Left forelimb (tissue), 1 donor: ENCODE measurements at regions not wholly inside any gene's neighbourhood (a gene's known extent, or its start where the extent isn't known, plus 50 kb on each side); places are given as distances from the start of the nearest gene placed in this dataset.
"Not testable (repeated sequence)": the region's sequence is repeated elsewhere in the genome, so short reads cannot be mapped to it uniquely, and the experiment has no call there.

Experiments used
- DNase-seq: peaks from one replicate; pipeline ENCODE4 v3.0.0-alpha.2; 2018; ENCODE audit warnings: low spot score

DNA sequence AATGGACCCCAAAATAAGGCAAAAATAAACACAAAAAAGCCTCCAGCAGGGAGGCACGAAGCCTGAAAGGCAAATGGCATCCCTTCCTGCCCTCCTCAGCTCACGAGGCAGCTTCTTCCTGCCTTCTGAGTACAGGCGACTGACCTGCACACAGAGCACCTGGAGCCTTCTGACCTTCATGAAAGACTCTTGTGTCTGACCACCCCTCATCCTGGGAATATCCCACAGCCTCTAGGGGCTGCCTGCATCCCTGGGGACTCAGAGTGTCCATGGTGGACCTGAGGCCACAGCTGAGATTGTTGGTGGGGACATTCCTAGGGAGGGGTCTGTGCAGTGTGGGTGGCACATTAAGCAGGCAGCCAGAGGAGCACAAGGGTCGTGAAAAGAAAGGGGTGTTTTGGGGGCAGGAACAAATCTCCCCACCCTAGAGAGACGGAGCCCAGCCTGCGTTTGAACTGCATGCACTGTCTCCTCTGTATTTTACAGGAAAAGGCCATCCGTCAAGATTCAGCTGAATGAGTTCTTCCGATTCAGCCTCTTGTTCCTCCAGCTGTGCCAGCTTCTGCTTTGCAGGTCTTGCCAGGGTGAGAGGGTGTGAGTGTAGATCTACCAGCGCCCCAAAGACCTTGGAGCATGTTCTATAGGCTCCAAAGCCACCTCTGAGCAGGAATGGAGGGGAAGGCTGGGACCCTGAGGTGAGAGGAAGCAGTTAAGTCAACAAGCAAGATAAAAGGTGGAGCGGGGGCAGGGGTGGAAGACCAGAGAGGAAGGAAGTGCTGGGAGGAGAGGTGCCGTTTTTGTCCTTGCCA lies 80.4 kb upstream of the MEF2A start:
- peak; percentile 57 for DNase-seq

DNA sequence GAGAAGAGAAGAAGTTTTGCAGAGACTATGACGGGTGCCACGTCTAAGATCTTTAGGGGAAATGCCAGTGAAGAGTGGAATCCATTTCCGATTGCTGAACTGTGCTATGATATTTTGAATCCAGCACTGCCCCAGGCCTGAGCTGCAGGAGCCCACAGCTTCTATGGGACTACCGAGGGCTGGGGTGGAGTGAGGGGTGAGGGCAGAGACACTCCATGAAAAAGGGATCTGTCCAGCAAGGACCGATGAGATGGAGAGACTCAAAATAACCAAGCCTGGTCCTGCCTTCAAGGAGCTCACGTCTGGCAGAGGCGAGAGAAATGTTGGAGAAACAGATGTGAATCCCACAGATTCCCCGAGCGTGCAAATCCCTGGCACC lies 79.8 kb upstream of the MEF2A start:
- DNase-seq, result no peak

DNA sequence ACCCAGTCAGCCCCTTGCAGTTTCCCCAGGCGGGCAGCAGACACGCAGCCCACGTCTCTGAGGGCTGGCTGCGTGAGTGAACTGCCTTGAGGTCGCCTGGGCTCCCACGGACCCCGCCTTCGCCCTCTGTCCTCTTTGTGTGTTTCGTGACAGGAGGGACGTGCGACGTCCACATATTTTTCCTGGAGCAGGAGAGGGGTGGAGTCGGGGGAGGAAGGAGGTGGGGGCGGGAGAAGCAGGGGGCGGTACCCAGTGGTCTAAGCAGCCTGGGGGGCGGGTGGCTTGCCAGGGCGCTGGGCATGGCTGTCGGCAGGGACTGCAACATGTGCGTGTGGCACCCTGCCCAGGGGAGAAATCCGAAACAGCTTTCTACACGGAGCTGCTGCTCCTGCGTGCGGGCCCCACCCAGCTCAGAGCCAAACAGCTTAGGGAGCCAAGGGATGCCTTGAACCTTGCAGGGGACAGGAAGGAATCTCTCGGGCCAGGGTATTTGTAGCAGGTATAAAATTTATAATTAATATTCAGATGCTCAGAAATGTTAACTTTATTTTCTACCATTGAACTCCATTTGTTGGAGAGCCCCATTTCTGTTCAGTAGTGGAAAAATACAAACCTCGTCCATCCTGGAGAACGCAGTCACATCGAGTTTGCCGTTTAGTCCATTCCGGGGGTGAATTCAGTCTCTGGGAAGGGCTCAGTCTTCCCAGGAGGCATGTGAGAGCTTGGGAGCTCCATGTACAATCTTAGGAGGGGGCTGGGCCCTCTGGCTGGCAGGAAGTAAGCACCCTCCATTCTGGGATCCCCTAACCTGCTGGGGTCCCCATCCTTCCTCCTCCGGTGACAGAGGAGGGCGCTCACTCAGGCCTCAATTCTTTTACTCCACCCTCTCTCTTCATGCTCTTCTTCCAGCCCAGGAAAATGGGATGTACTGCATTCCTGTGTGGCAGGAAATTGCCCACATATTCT lies 79.1 kb upstream of the MEF2A start:
- peak; percentile 87 for DNase-seq

DNA sequence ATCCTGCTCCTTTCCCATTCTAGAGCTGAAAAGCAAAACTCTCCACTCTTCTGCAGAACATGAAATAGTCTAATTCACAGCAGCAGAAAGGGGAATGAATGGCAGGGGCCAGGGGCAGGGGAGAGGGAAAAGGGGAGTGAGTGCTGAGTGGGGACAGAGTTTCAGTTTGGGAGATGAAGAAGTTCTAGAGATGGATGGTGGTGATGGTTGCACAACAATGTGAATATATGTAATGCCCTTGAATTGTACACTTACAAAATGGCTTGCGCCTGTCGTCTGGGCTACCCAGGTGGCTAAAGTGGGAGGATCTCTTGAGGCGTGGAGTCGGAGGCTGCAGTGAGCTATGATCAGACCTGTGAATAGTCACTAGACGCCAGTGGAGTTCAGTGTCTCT lies 78.5 kb upstream of the MEF2A start:
- peak; percentile 15 for DNase-seq

DNA sequence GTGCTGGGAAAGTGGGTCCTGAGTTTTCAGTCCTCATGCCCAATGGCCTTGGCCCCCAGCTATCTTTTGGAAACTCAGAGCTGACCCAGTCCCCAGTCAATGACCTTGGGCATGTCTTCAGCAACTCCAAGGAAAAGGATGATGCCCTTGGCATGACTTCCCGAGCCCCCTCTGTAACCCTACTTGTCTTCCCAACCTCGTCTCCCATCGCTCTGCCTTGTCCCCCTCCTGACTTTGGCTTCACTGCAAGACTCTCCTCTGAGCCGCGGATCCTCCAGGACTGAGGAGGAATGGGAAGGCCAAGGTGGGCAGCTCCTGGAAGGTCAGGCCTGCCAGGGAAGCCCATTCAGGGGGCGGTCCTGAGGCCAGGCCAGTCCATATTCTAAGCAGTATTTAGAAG lies 73.5 kb upstream of the MEF2A start:
- no peak for DNase-seq

DNA sequence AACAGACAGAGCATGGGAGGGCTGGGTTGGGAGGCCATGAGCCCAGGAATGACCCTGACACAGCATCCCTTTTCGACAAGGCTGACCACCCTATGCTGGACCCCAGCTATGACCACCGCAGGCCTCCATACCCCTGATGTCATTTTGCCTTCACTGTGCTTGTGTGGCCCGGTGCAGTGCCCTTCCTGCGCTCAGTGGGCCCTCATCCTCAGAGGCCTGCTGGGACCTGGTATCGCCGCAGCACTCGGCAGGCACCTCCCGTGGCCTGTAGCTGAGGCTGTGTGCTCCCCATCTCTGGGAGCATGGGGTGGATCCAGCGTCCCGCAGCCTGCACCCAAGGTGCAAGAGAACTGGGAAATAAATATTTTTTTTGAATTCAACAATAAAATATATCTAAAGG lies 73.1 kb upstream of the MEF2A start:
- DNase-seq, result no peak

DNA sequence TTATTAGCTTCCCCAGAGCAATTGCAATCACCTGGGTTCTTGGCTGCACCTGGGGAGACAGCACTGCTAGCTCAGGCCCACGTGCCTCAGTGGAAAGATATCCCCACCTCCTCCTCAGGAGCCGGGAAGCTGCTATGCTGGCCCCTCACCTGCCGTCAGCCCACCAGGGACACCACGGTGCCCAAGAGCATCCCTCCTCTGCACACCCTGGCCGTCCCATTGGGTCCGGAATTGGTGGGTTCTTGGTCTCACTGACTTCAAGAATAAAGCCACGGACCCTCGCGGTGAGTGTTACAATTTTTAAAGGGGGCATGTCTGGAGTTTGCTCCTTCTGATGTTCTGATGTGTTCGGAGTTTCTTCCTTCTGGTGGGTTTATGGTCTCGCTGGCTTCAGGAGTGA lies 72.3 kb upstream of the MEF2A start:
- DNase-seq, result no peak

DNA sequence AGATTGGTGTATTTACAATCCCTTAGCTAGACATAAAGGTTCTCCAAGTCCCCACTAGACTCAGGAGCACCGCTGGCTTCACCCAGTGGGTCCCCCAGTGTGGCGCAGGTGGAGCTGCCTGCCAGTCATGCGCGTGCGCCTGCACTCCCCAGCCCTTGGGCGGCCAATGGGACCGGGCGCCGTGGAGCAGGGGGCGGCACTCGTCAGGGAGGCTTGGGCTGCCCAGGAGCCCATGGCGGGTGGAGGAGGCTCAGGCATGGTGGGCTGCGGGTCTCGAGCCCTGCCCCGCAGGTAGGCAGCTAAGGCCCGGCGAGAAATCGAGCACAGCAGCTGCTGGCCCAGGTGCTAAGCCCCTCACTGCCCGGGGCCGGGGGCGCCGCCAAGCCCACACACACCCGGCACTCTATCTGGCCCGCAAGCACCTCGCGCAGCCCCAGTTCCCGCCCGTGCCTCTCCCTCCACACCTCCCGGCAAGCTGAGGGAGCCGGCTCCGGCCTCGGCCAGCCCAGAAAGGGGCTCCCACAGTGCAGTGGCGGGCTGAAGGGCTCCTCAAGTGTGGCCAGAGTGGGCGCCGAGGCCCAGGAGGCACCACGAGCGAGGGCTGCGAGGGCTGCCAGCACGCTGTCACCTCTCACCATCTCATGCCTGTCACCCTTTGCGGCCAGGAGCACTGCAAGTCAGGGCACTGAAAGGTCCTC lies 71.1 kb upstream of the MEF2A start:
- not testable (repeated sequence) for DNase-seq

DNA sequence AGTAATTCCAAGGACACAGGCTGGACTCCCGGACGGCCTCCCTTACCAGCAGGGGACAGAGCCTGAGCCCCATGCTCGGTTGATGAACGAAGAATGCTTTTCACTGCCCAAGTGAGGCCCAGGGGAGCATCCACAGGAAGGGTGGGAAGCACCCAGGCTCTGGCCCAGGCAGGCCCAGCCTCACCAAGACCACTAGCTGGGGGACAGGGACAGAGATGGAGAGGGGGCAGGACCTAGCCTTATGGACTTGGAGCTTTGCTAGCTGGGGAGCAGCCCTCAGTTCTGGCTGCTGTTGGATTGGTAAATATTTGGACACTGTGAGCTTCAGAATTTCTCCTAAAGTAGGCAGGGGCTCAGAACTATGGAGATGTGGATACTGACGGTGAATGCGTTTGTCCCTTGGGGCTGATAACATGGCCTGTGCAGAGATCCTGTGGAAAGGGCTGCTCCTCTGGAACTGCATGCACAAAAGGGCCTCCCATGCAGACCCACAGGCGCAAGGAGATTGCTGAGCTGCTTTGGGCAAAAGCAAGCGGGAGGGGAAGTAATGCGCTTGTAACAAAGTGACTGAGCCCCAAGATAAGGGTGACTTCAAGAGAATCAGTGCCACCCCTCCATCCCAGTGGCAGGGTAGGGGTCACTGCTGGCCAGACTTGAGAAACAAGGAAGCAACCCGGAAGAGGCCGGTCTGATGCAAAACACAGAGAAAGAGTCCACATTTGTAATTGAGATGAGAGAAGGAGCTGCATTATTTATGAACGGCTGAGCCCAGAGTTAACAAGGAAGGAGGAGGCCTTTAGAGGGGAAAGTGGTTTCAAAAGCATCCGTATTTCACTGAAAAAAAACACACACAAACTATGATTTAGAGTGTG lies 70.1 kb upstream of the MEF2A start:
- no peak for DNase-seq

- DNase-seq, result no peak
Measured at GRCh38 chr15:99496302-99496629, 69.5 kb upstream of the MEF2A start.

DNA sequence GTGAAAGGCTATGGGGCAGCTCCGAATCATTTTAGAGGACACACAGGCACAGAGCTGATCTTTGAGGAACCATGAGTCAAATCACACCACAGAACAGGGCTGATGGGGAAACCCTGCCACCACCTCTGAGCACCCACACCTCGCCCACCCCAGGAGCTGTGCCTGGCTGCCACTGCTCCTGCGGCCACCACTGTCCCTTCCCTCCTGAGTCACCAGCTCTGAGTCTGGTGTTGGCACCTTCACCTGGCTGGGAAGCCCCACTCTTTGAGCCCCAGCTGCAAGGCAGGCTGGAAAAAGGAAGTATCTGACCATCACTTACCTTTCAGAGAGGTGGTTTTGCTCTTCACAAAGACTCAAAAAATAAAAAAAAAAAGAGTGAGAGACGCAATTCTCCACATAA lies 63.6 kb upstream of the MEF2A start:
- DNase-seq, result no peak

DNA sequence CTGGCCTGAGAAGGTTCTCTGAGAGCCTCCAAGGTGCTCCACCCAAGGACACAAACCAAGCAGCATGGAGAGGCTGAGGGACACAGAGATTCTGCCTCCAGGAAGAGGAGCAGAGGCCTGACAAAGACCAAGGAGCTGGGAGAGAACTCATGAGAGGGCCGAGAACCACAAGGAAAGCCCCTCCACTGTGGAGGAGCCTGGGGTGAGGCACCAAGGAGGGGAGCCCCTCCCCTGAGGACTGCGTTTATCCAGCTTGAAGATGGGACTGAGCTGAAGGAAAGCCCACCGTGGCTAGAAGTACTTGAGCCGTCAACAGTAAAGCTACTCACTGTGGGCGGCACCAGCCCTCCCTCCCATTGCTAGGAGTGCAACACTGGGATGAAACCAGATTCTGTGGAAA lies 63.1 kb upstream of the MEF2A start:
- DNase-seq, result no peak

DNA sequence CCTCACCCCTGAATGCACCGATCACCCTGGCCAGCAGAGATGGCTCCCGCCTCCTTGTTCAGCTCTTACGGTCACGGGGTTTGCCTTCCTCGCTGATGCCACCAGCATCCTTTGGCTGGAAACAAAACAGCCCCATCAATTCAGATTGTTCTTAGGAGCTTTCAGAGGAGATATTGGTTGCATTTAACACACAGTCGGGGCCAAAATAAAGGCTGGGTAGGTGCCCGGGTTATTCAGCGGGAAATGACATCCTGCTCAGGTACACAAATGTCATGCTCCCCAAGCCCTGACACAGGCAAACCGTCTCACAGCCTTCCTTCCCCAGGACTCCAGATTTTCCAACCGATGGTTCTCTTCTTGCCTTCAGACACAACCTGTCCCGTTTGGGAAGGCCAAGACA lies 62.4 kb upstream of the MEF2A start:
- no peak for DNase-seq

DNA sequence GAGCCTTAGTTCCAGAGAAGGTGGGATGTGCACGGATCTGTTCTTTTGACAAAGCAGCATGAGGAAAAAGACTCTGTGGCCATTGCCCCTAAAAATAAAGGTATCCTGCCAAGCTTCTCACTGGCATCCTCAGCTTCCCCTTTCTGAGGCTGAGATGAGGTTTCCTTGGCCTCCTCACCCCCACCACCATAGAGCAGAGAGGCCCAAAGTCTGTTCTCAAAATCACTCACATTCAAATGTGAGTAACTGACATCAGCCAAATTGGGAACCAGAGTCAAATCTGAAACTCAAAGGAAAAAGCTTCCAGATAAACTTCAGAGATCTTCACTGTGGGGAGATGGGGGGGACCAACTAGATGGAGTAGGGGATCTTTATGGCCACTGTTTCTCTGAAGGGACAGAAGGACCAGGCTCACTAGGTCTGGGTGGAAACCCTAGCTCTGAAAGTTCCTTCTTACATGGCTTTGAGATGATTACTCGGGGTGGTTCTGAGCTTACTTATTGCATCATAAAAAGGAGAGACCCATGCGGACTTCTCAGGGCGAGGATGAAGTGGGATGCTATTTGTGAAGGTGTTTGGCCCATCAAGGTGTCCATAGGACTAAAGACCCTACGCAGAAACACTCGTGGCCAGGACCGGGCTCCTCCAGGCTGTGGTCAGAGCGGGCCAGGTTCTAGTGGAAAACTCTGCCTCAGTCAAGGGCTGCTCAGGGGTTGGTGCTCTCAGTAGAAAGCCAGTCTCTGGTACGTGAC lies 61.5 kb upstream of the MEF2A start:
- no peak for DNase-seq

- peak; percentile 28 for DNase-seq
Measured at GRCh38 chr15:99504823-99505551, 60.8 kb upstream of the MEF2A start.

DNA sequence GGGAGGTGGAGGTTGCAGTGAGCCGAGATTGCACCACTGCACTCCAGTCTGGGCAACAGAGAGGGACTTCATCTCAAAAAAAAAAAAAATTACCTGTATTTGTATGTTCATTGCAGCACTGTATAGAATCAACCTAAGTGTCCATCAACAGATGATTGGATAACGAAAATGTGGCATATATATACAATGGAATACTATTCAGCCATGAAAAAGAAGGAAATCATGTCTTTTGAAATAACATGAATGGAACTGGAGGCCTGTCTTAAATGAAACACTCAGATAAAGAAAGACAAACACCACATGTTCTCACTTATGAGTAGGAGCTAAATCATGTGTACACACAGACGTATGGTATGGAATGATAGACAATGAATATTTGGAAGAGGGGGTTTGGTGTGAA lies 59.4 kb upstream of the MEF2A start:
- DNase-seq, result no peak

DNA sequence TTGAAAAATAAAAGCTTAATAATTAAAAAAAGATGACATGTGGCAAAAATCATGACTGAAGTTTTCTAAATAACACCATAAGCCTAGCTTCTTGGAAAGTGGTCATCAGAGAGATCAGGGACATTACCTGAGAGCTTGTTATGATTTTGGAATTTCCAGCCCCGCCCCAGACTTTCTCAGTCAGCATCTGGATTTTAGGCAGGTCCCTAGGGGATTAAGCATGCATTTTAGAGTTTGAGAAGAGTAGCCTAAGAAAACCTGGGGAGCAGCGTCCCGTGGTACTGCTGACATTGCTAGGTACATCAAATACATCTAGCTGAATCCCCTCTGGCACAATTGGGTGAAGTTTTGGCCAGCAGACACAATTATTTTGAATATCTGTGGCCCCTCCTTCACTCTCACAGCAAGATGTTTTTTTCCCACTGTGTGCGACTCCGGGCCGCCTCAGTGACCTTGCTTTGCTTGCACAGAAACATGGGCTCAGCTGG lies 58.7 kb upstream of the MEF2A start:
- DNase-seq, result peak; percentile 34

DNA sequence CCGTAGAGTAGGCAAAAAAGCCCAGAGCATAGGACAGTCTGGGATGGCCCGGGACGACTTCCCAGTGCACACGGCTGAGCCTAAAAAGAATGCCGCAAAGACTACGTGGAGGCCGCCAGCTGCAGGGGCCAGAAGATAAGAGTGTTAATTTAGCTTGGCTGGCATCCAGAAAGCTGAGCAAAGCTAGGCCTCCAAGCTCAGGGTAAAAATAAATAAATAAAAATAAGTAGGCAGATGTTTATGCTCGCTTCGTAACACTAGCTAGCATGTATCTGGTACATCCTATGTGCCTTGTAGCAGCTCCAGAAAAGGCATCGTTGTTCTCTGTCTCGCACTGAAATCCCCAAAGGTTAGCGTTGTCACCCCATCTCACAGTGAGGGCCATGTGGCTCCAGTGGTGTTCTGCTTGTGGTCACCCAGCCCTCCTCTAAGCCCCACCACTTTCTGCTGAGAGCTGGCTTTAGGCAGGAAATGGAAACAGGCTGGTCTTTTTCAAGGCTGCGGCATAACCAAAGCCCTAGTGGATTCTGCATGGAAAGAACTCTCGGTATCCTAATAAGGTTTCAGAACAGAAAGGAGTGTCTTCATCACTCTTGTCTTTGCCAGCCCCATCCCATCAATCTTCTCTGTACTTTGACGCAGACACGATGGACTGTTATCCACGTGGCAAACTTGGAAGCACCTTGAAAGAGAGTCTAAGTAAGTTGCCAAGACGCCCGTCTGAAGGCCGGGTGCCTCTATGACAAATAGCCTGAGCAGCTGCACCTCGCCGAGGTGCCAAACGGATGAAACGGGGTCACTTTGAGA lies 58.1 kb upstream of the MEF2A start:
- no peak for DNase-seq

DNA sequence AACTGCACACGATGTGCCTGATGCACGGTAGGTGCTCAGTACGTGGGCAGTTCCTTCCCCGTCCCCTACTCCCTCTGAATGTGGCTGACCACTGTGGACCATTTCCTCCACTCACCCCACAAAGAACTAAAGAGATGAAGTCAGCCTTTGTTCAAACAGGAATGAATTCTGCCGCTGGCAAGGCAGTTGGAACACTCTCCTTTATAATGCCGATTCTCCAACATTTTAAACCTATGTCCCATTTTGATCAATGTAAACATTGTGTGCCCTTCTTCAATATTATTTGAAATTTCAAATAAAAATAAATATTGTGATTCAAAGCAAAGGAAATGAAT lies 57.5 kb upstream of the MEF2A start:
- no peak for DNase-seq
